MM.1S (cell line): ENCODE measurements at regions not wholly inside any gene's neighbourhood (a gene's known extent, or its start where the extent isn't known, plus 50 kb on each side); places are given as distances from the start of the nearest gene placed in this dataset.

ENCODE experiments used
- EZH2 ChIP-seq: fragments of 300-600 bp; sonication (generic); optimal IDR thresholded peaks from 2 replicates; pipeline ENCODE3; 2017; ENCODE audit warnings: low read depth, mild to moderate bottlenecking, antibody characterized with exemption, low read length, mixed read lengths
- EZH2phosphoT487 ChIP-seq: fragments of 300-600 bp; sonication (generic); IDR thresholded peaks from 2 replicates; pipeline ENCODE4 v1.6.1; 2018; ENCODE audit warnings: antibody characterized with exemption, low read length
- TF ChIP-seq, protein P1 (sequence below): fragments of 300-600 bp; sonication (generic); IDR thresholded peaks from 2 replicates; pipeline ENCODE4 v1.5.1; 2016; ENCODE audit warnings: antibody characterized with exemption, low read length, mixed read lengths

DNA sequence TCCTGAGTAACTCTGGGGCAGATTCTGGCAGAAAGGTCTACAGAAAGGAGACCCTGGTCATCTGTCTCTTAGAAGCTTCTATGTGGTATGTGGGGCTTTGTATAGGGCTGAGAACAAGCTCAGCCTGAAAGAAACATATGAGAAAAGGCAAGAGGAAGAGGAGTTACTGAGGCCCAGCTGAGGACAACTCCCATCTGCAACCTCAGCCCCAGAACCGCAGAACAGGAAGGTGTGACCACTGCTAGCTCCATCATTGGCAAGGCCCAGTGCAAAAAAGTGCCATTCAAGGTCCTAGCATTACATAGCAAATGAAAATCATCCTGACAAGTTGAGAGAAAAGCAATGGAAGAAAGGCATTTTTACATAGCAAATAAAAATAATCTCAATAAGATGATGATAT lies 503.8 kb downstream of the NPHP4 start:
- TF ChIP-seq EZH2 (no peak), EZH2phosphoT487 (no peak)
- TF ChIP-seq, protein P1, sequence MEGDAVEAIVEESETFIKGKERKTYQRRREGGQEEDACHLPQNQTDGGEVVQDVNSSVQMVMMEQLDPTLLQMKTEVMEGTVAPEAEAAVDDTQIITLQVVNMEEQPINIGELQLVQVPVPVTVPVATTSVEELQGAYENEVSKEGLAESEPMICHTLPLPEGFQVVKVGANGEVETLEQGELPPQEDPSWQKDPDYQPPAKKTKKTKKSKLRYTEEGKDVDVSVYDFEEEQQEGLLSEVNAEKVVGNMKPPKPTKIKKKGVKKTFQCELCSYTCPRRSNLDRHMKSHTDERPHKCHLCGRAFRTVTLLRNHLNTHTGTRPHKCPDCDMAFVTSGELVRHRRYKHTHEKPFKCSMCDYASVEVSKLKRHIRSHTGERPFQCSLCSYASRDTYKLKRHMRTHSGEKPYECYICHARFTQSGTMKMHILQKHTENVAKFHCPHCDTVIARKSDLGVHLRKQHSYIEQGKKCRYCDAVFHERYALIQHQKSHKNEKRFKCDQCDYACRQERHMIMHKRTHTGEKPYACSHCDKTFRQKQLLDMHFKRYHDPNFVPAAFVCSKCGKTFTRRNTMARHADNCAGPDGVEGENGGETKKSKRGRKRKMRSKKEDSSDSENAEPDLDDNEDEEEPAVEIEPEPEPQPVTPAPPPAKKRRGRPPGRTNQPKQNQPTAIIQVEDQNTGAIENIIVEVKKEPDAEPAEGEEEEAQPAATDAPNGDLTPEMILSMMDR = no peak
